IMR-90 (cell line): ENCODE measurements at regions not wholly inside any gene's neighbourhood (a gene's known extent, or its start where the extent isn't known, plus 50 kb on each side); places are given as distances from the start of the nearest gene placed in this dataset.

ENCODE experiments used
- ATAC-seq: fragments of 200-7000 bp; cut with Tn5 transposase; 2 replicates; pipeline ENCODE4 v1.9.1; 2020; ENCODE audit warnings: low read depth, mild to moderate bottlenecking, moderate library complexity
- BruUV-seq: library from RNA; stranded (reverse); fragments of 400-500 nt; replicated peaks from 2 replicates; lab custom pipeline; 2021; lab: Mats Ljungman, UMichigan
- CTCF ChIA-PET: fragments of 300-600 bp; formaldehyde crosslinking; extraction: SDS; loops from one replicate; lab custom pipeline; 2021; ENCODE audit warnings: antibody characterized with exemption; lab: Yijun Ruan, JAX
- POLR2A ChIA-PET: fragments of 300-600 bp; sonication (Branson Sonifier 250); formaldehyde crosslinking; loops from one replicate; lab custom pipeline; 2022; ENCODE audit warnings: antibody characterized with exemption; ENCODE audit not compliant: unreplicated experiment; lab: Charles Lee
- DNase-seq: peaks from one replicate; pipeline ENCODE4 v3.0.0; 2013
- H2AFZ ChIP-seq: replicated peaks from 2 replicates; pipeline ENCODE3; 2013; ENCODE audit warnings: low read length, mild to moderate bottlenecking; ENCODE audit not compliant: poor library complexity
- H2AK5ac ChIP-seq: 2 replicates; pipeline ENCODE4 v1.6.1; 2013; ENCODE audit warnings: low read depth, low read length, inconsistent platforms
- H2AK9ac ChIP-seq: replicated peaks from 2 replicates; pipeline ENCODE3; 2013; ENCODE audit warnings: mild to moderate bottlenecking, low read depth, low read length, moderate library complexity; ENCODE audit not compliant: poor library complexity
- H2BK120ac ChIP-seq: 2 replicates; pipeline ENCODE4 v1.6.1; 2013; ENCODE audit warnings: low read depth, low read length, inconsistent platforms
- H2BK15ac ChIP-seq: 3 replicates; pipeline ENCODE4 v1.6.1; 2013; ENCODE audit warnings: low read depth, low read length, inconsistent platforms
- H2BK20ac ChIP-seq: 2 replicates; pipeline ENCODE4 v1.6.1; 2013; ENCODE audit warnings: low read depth, mild to moderate bottlenecking, inconsistent platforms, low read length, moderate library complexity
- H2BK5ac ChIP-seq: 2 replicates; pipeline ENCODE4 v1.6.1; 2013; ENCODE audit warnings: mild to moderate bottlenecking, low read depth, low read length, inconsistent platforms; ENCODE audit not compliant: poor library complexity, severe bottlenecking
- H3K14ac ChIP-seq: replicated peaks from 2 replicates; pipeline ENCODE4 v1.6.1; 2013; ENCODE audit warnings: low read depth, low read length, inconsistent platforms
- H3K18ac ChIP-seq: 2 replicates; pipeline ENCODE4 v1.6.1; 2013; ENCODE audit warnings: low read depth, low read length, control low read depth
- H3K23ac ChIP-seq: 2 replicates; pipeline ENCODE4 v1.6.1; 2013; ENCODE audit warnings: low read depth, low read length, inconsistent platforms
- H3K27ac ChIP-seq: 2 replicates; pipeline ENCODE4 v1.5.1; 2013; ENCODE audit warnings: mild to moderate bottlenecking, control low read depth, low read length; ENCODE audit not compliant: insufficient read depth
- H3K27me3 ChIP-seq: 2 replicates; pipeline ENCODE4 v1.6.1; 2013; ENCODE audit warnings: low read length; ENCODE audit not compliant: control insufficient read depth, insufficient read depth
- H3K36me3 ChIP-seq: 2 replicates; pipeline ENCODE4 v1.6.1; 2013; ENCODE audit warnings: low read length, mixed read lengths; ENCODE audit not compliant: control insufficient read depth, insufficient read depth
- H3K4ac ChIP-seq: 2 replicates; pipeline ENCODE4 v1.6.1; 2013; ENCODE audit warnings: low read depth, low read length, inconsistent platforms
- H3K4me1 ChIP-seq: 2 replicates; pipeline ENCODE4 v1.6.1; 2013; ENCODE audit warnings: low read length, mixed read lengths; ENCODE audit not compliant: control insufficient read depth, insufficient read depth
- H3K4me2 ChIP-seq: 2 replicates; pipeline ENCODE4 v1.6.1; 2013; ENCODE audit warnings: low read depth, mild to moderate bottlenecking, control low read depth, low read length, moderate library complexity
- H3K4me3 ChIP-seq: 2 replicates; pipeline ENCODE4 v1.5.1; 2013; ENCODE audit warnings: low read depth, mild to moderate bottlenecking, control low read depth, low read length, moderate library complexity; ENCODE audit not compliant: insufficient read depth
- H3K56ac ChIP-seq: 2 replicates; pipeline ENCODE4 v1.6.1; 2013; ENCODE audit warnings: low read length, inconsistent platforms; ENCODE audit not compliant: insufficient read depth; ENCODE audit errors: extremely low read depth
- H3K79me1 ChIP-seq, 2 experiments: 2 replicates each; pipeline ENCODE4 v1.6.1; 2013; ENCODE audit warnings: low read length in 2 of 2, inconsistent platforms in 1 of 2, low read depth in 1 of 2
- H3K9ac ChIP-seq: 2 replicates; pipeline ENCODE4 v1.6.1; 2013; ENCODE audit warnings: low read depth, low read length, control low read depth
- H3K9me1 ChIP-seq: 2 replicates; pipeline ENCODE4 v1.6.1; 2013; ENCODE audit warnings: low read length, inconsistent platforms; ENCODE audit not compliant: insufficient read depth
- H3K9me3 ChIP-seq: 2 replicates; pipeline ENCODE4 v1.6.1; 2013; ENCODE audit warnings: low read length; ENCODE audit not compliant: control insufficient read depth, insufficient read depth
- H4K20me1 ChIP-seq: 2 replicates; pipeline ENCODE4 v1.6.1; 2013; ENCODE audit warnings: low read length, inconsistent platforms; ENCODE audit not compliant: insufficient read depth
- H4K5ac ChIP-seq: 2 replicates; pipeline ENCODE4 v1.6.1; 2013; ENCODE audit warnings: mild to moderate bottlenecking, low read depth, low read length, control low read depth
- H4K8ac ChIP-seq, 2 experiments: 2 replicates each; pipeline ENCODE4 v1.6.1; 2013; ENCODE audit warnings: low read depth in 2 of 2, low read length in 2 of 2, control low read depth in 1 of 2, inconsistent platforms in 1 of 2
- H4K91ac ChIP-seq: 2 replicates; pipeline ENCODE4 v1.6.1; 2013; ENCODE audit warnings: low read depth, low read length, inconsistent platforms; ENCODE audit not compliant: insufficient read depth
- BHLHE40 ChIP-seq: fragments of 150-350 bp; IDR thresholded peaks from 2 replicates; pipeline ENCODE4 v1.6.1; 2016; ENCODE audit warnings: mild to moderate bottlenecking, low read depth, low read length
- ELK1 ChIP-seq: fragments of 150-350 bp; IDR thresholded peaks from 2 replicates; pipeline ENCODE4 v1.6.1; 2016; ENCODE audit warnings: low read depth, mild to moderate bottlenecking, low read length, moderate library complexity, borderline replicate concordance
- MAFK ChIP-seq: IDR thresholded peaks from 2 replicates; pipeline ENCODE4 v1.6.1; 2012; ENCODE audit warnings: low read depth, low read length, improper control_type of control experiment
- MAZ ChIP-seq: IDR thresholded peaks from 2 replicates; pipeline ENCODE4 v1.6.1; 2012; ENCODE audit warnings: low read depth, mild to moderate bottlenecking, low read length, improper control_type of control experiment, moderate library complexity, borderline replicate concordance
- RAD21 ChIP-seq: IDR thresholded peaks from 2 replicates; pipeline ENCODE4 v1.6.1; 2012; ENCODE audit warnings: low read length, improper control_type of control experiment
- RFX5 ChIP-seq: IDR thresholded peaks from 2 replicates; pipeline ENCODE4 v1.8.0; 2012; ENCODE audit warnings: low read depth, mild to moderate bottlenecking, low read length, moderate library complexity
- WGBS, 2 experiments: methylation state at CpG; one replicate each; pipeline versions ENCODE4 v1.1.5 to v1.1.7; 2013; ENCODE audit warnings: missing lambda C conversion rate in 2 of 2; ENCODE audit not compliant: insufficient read length in 1 of 2; ENCODE audit errors: extremely low coverage in 2 of 2; 5-methylcytosine and 5-hydroxymethylcytosine counted together
- dilution Hi-C: fragments of 300-500 bp; cut with HindIII; formaldehyde crosslinking; loops from one replicate; pipeline ENCODE4 v1.14.3; 2018; ENCODE audit warnings: low sequenced_read_pairs; ENCODE audit not compliant: unreplicated experiment
- in situ Hi-C: fragments of 300-500 bp; cut with MboI; formaldehyde crosslinking; loops from 3 replicates; pipeline ENCODE4 v1.14.3; 2019; ENCODE audit warnings: low sequenced_read_pairs, inconsistent platforms, mixed read lengths
- intact Hi-C: fragments of 100-400 bp; cut with micrococcal nuclease; formaldehyde crosslinking; loops from 2 replicates; pipeline ENCODE4 v1.10.0; 2022

- no peak overlapping the region for H4K8ac ChIP-seq
- H3K27ac ChIP-seq = no peak overlapping the region
- no peak overlapping the region for H3K9ac ChIP-seq
- no peak overlapping the region for H3K18ac ChIP-seq
- H3K36me3 ChIP-seq = no peaks in the 10 kb centered on the region
- H3K23ac ChIP-seq = no peak overlapping the region
- no peaks in the 10 kb centered on the region for H3K4me1 ChIP-seq
- DNase-seq (no peak), ATAC-seq (no peak)
- H2BK5ac ChIP-seq = no peak overlapping the region
- intact Hi-C loops (no loop called here), in situ Hi-C loops (no loop called here), dilution Hi-C loops (no loop called here)
- H3K27me3 ChIP-seq = no peaks in the 10 kb centered on the region
- H3K4ac ChIP-seq = no peak overlapping the region
- H2AK5ac ChIP-seq = no peak overlapping the region
- H2BK15ac ChIP-seq = no peak overlapping the region
- H3K4me3 ChIP-seq = no peak overlapping the region
- no peak overlapping the region for H2AFZ ChIP-seq
- no peaks in the 10 kb centered on the region for H3K79me1 ChIP-seq
- no peak overlapping the region for H4K91ac ChIP-seq
- no peak overlapping the region for H3K4me2 ChIP-seq
- ChIA-PET POLR2A (no interaction called here), CTCF (interaction anchor here (0.6 kb wide), 1 partner anchor 14 kb away, joined by 3 read pairs; no protein-coding TSS in a partner anchor)
- H3K14ac ChIP-seq = no peak overlapping the region
- no TSS peak for BruUV-seq
- WGBS, 2 experiments = 40% methylated on average over 1 of the region's 3 CpGs; no CpG with 5 or more reads in 1 of the 2 experiments
- no peaks in the 10 kb centered on the region for H3K9me1 ChIP-seq
- H3K9me3 ChIP-seq = peaks cover 2% of the 10 kb centered on the region
- no peak overlapping the region for H3K56ac ChIP-seq
- H2BK120ac ChIP-seq = no peak overlapping the region
- no peak overlapping the region for H4K5ac ChIP-seq
- H2BK20ac ChIP-seq = no peak overlapping the region
- no peak overlapping the region for H2AK9ac ChIP-seq
- TF ChIP-seq ELK1 = no peak
- TF ChIP-seq MAFK = no peak
- no peak for TF ChIP-seq MAZ
- TF ChIP-seq BHLHE40 = no peak
- TF ChIP-seq RFX5 = no peak
- no peak for TF ChIP-seq RAD21
- no peaks in the 10 kb centered on the region for H4K20me1 ChIP-seq
These were observed 386.1 kb downstream of the SOCS6 start for GRCh38 chr18:70674896-70675295.
